ACHN (cell line): ENCODE measurements at regions not wholly inside any gene's neighbourhood (a gene's known extent, or its start where the extent isn't known, plus 50 kb on each side); places are given as distances from the start of the nearest gene placed in this dataset.

Experiments
- DNase-seq: peaks from one replicate; pipeline ENCODE4 v3.0.0-alpha.2; 2015
- in situ Hi-C: cut with HindIII; loops from 2 replicates; pipeline ENCODE4 v1.10.0; 2017; ENCODE audit warnings: low sequenced_read_pairs, low pct_ligation_motif_present, low pct_unique_long_range_greater_than_20kb

GRCh38 chr6:109237986-109238329, 142.7 kb downstream of the CEP57L1 start:
- in situ Hi-C loops = no loop called here
- no peak for DNase-seq

- in situ Hi-C loops = no loop called here
- no peak for DNase-seq
Observed at GRCh38 chr6:109237077-109237985, 142.0 kb downstream of the CEP57L1 start.

- in situ Hi-C loops = no loop called here
- no peak for DNase-seq
Observed at GRCh38 chr6:109236115-109237076, 141.1 kb downstream of the CEP57L1 start.

GRCh38 chr6:109235481-109236038, 140.3 kb downstream of the CEP57L1 start:
- in situ Hi-C loops = no loop called here
- no peak for DNase-seq

- no peak for DNase-seq
- in situ Hi-C loops = no loop called here
Observed at GRCh38 chr6:109230453-109230852, 135.1 kb downstream of the CEP57L1 start.

GRCh38 chr6:109229536-109229935, 134.2 kb downstream of the CEP57L1 start:
- DNase-seq = no peak
- in situ Hi-C loops = no loop called here

- no peak for DNase-seq
- in situ Hi-C loops = no loop called here
Observed at GRCh38 chr6:109227646-109228045, 132.3 kb downstream of the CEP57L1 start.

GRCh38 chr6:109226353-109226752, 131.0 kb downstream of the CEP57L1 start:
- DNase-seq = no peak
- in situ Hi-C loops = no loop called here

GRCh38 chr6:109225946-109226345, 130.6 kb downstream of the CEP57L1 start:
- in situ Hi-C loops = no loop called here
- DNase-seq = no peak

GRCh38 chr6:109224994-109225393, 129.7 kb downstream of the CEP57L1 start:
- in situ Hi-C loops = no loop called here
- DNase-seq = no peak

GRCh38 chr6:109224107-109224875, 129.0 kb downstream of the CEP57L1 start:
- in situ Hi-C loops = no loop called here
- no peak for DNase-seq

- no peak for DNase-seq
- in situ Hi-C loops = no loop called here
Observed at GRCh38 chr6:109222848-109223247, 127.5 kb downstream of the CEP57L1 start.

GRCh38 chr6:109221543-109222195, 126.4 kb downstream of the CEP57L1 start:
- in situ Hi-C loops = no loop called here
- no peak for DNase-seq
